K562 (cell line): ENCODE measurements at regions not wholly inside any gene's neighbourhood (a gene's known extent, or its start where the extent isn't known, plus 50 kb on each side); places are given as distances from the start of the nearest gene placed in this dataset.

Experiments
- HIVEP1 ChIP-seq: fragments of 250-450 bp; sonication (Bioruptor Pico); IDR thresholded peaks from 2 replicates; pipeline ENCODE4 v1.4.0; 2020; ENCODE audit warnings: mild to moderate bottlenecking
- TF ChIP-seq, protein P1 (sequence below), 2 experiments: fragments of 450-650 bp; formaldehyde crosslinking in 1 of 2; IDR thresholded peaks; 2 replicates each; pipeline versions ENCODE4 v1.4.0 to v1.6.1; 2014 to 2020; ENCODE audit warnings: mild to moderate bottlenecking in 2 of 2, borderline replicate concordance in 1 of 2, low read depth in 1 of 2

DNA sequence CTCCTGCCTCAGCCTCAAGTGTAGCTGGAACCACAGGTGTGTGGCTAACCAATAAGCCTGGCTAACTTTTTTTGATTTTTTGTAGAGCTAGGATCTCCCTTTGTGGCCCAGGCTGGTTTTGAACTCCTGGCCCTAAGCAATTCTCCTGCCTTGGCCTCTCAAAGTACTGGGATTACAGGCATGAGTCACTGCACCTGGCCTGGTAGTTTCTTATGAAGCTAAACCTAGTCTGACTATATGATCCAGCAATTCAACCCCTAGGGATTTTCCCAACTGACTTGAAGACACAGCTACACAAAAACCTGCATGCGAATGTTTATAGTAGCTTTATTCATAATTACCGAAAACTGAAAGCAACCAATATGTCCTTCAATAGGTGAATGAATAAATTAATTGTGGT is 176.2 kb upstream of the IRX3 start (continued):
- TF ChIP-seq, protein P1, sequence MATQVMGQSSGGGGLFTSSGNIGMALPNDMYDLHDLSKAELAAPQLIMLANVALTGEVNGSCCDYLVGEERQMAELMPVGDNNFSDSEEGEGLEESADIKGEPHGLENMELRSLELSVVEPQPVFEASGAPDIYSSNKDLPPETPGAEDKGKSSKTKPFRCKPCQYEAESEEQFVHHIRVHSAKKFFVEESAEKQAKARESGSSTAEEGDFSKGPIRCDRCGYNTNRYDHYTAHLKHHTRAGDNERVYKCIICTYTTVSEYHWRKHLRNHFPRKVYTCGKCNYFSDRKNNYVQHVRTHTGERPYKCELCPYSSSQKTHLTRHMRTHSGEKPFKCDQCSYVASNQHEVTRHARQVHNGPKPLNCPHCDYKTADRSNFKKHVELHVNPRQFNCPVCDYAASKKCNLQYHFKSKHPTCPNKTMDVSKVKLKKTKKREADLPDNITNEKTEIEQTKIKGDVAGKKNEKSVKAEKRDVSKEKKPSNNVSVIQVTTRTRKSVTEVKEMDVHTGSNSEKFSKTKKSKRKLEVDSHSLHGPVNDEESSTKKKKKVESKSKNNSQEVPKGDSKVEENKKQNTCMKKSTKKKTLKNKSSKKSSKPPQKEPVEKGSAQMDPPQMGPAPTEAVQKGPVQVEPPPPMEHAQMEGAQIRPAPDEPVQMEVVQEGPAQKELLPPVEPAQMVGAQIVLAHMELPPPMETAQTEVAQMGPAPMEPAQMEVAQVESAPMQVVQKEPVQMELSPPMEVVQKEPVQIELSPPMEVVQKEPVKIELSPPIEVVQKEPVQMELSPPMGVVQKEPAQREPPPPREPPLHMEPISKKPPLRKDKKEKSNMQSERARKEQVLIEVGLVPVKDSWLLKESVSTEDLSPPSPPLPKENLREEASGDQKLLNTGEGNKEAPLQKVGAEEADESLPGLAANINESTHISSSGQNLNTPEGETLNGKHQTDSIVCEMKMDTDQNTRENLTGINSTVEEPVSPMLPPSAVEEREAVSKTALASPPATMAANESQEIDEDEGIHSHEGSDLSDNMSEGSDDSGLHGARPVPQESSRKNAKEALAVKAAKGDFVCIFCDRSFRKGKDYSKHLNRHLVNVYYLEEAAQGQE (IDR thresholded peaks at IDR 0.05; ENCODE audit: borderline replicate concordance) = no peak
- TF ChIP-seq, protein P1 (CRISPR knock-in tag; IDR thresholded peaks at IDR 0.05; ENCODE audit: low read depth) = no peak
- TF ChIP-seq HIVEP1 (CRISPR knock-in tag) = no peak
